ACC112 (cell line): ENCODE measurements at regions not wholly inside any gene's neighbourhood (a gene's known extent, or its start where the extent isn't known, plus 50 kb on each side); places are given as distances from the start of the nearest gene placed in this dataset.
"Not testable (repeated sequence)": the region's sequence is repeated elsewhere in the genome, so short reads cannot be mapped to it uniquely, and the experiment has no call there.

Experiments
- H2AFZ ChIP-seq: fragments of 200-600 bp; sonication (generic); one replicate; pipeline ENCODE4 v1.6.0; 2017; ENCODE audit warnings: antibody characterized with exemption, low read length; ENCODE audit not compliant: unreplicated experiment
- H3K27ac ChIP-seq: fragments of 200-600 bp; sonication (generic); 2 replicates; pipeline ENCODE4 v1.5.1; 2014; ENCODE audit warnings: low read depth, mild to moderate bottlenecking, antibody characterized with exemption, low read length, moderate library complexity
- H3K27me3 ChIP-seq: fragments of 200-600 bp; sonication (generic); 2 replicates; pipeline ENCODE4 v1.6.1; 2014; ENCODE audit warnings: mild to moderate bottlenecking, antibody characterized with exemption, low read length, moderate library complexity, mixed read lengths; ENCODE audit not compliant: insufficient read depth
- H3K36me3 ChIP-seq: fragments of 200-600 bp; sonication (generic); 2 replicates; pipeline ENCODE4 v1.6.1; 2016; ENCODE audit warnings: mild to moderate bottlenecking, antibody characterized with exemption, low read length, moderate library complexity, mixed read lengths; ENCODE audit not compliant: insufficient read depth
- H3K4me1 ChIP-seq: fragments of 200-600 bp; sonication (generic); one replicate; pipeline ENCODE4 v1.6.1; 2016; ENCODE audit warnings: low read length, mixed read lengths; ENCODE audit not compliant: insufficient read depth, unreplicated experiment, control insufficient read depth
- H3K4me3 ChIP-seq: fragments of 200-600 bp; sonication (generic); 2 replicates; pipeline ENCODE4 v1.5.1; 2014; ENCODE audit warnings: mild to moderate bottlenecking, low read depth, low read length
- H3K79me2 ChIP-seq: fragments of 200-600 bp; sonication (generic); one replicate; pipeline ENCODE4 v1.6.0; 2016; ENCODE audit warnings: low read length; ENCODE audit not compliant: control insufficient read depth, unreplicated experiment, insufficient read depth

- Histone ChIP-seq H3K27me3 (no peaks in the 10 kb centered on the region), H3K36me3 (no peaks in the 10 kb centered on the region), H3K27ac (no peak overlapping the region), H2AFZ (no peak overlapping the region), H3K4me3 (no peak overlapping the region), H3K79me2 (no peaks in the 10 kb centered on the region), H3K4me1 (no peaks in the 10 kb centered on the region)
Observed at GRCh38 chr6:76861403-76861802, 601.9 kb downstream of the HTR1B start.

GRCh38 chr6:76856065-76856464 lies 607.2 kb downstream of the HTR1B start:
- no peak overlapping the region for H3K27ac ChIP-seq
- H3K4me1 ChIP-seq, result no peaks in the 10 kb centered on the region
- no peaks in the 10 kb centered on the region for H3K27me3 ChIP-seq

GRCh38 chr6:76852776-76853175 lies 610.5 kb downstream of the HTR1B start:
- H3K27ac ChIP-seq, result no peak overlapping the region
- no peak overlapping the region for H2AFZ ChIP-seq
- H3K27me3 ChIP-seq, result no peaks in the 10 kb centered on the region
- no peaks in the 10 kb centered on the region for H3K79me2 ChIP-seq
- peak overlapping the region; percentile 37; the same call in 1 of the 2 replicates for H3K4me3 ChIP-seq
- H3K4me1 ChIP-seq, result no peaks in the 10 kb centered on the region
- no peaks in the 10 kb centered on the region for H3K36me3 ChIP-seq

More at GRCh38 chr6:76856065-76856464, 607.2 kb downstream of the HTR1B start:
- Histone ChIP-seq H3K79me2 (no peaks in the 10 kb centered on the region), H3K36me3 (no peaks in the 10 kb centered on the region), H2AFZ (no peak overlapping the region), H3K4me3 (no peak overlapping the region)

- H3K27ac ChIP-seq, H3K79me2 ChIP-seq, H3K36me3 ChIP-seq, H3K4me3 ChIP-seq, H3K4me1 ChIP-seq, H3K27me3 ChIP-seq, H2AFZ ChIP-seq: not testable (repeated sequence)
Observed at GRCh38 chr6:76849274-76849970, 613.9 kb downstream of the HTR1B start.

- Histone ChIP-seq H3K4me3 (no peak overlapping the region), H3K79me2 (no peaks in the 10 kb centered on the region)
Observed at GRCh38 chr6:76843054-76843822, 620.1 kb downstream of the HTR1B start.

GRCh38 chr6:76840865-76841264 lies 622.4 kb downstream of the HTR1B start:
- Histone ChIP-seq H3K4me3 (no peak overlapping the region), H3K4me1 (no peaks in the 10 kb centered on the region), H3K27ac (no peak overlapping the region), H3K36me3 (no peaks in the 10 kb centered on the region), H3K79me2 (no peaks in the 10 kb centered on the region), H2AFZ (no peak overlapping the region), H3K27me3 (no peaks in the 10 kb centered on the region)

More at GRCh38 chr6:76843054-76843822, 620.1 kb downstream of the HTR1B start:
- Histone ChIP-seq H3K27me3 (no peaks in the 10 kb centered on the region), H3K27ac (no peak overlapping the region), H3K36me3 (no peaks in the 10 kb centered on the region), H2AFZ (no peak overlapping the region), H3K4me1 (no peaks in the 10 kb centered on the region)

- H3K4me3 ChIP-seq, result no peak overlapping the region
- H3K36me3 ChIP-seq, result no peaks in the 10 kb centered on the region
- H3K27me3 ChIP-seq, result no peaks in the 10 kb centered on the region
- no peak overlapping the region for H2AFZ ChIP-seq
- H3K79me2 ChIP-seq, result no peaks in the 10 kb centered on the region
- no peak overlapping the region for H3K27ac ChIP-seq
- no peaks in the 10 kb centered on the region for H3K4me1 ChIP-seq
Observed at GRCh38 chr6:76840041-76840745, 623.1 kb downstream of the HTR1B start.

GRCh38 chr6:76839505-76839904 lies 623.8 kb downstream of the HTR1B start:
- Histone ChIP-seq H3K4me3 (no peak overlapping the region), H3K79me2 (no peaks in the 10 kb centered on the region), H3K27me3 (no peaks in the 10 kb centered on the region), H3K27ac (no peak overlapping the region), H2AFZ (no peak overlapping the region), H3K36me3 (no peaks in the 10 kb centered on the region), H3K4me1 (no peaks in the 10 kb centered on the region)

GRCh38 chr6:76837564-76837963 lies 625.7 kb downstream of the HTR1B start:
- Histone ChIP-seq H3K79me2 (no peaks in the 10 kb centered on the region), H3K36me3 (no peaks in the 10 kb centered on the region), H3K27me3 (no peaks in the 10 kb centered on the region), H3K4me3 (no peak overlapping the region), H3K4me1 (no peaks in the 10 kb centered on the region), H3K27ac (no peak overlapping the region), H2AFZ (no peak overlapping the region)

GRCh38 chr6:76835695-76836094 lies 627.6 kb downstream of the HTR1B start:
- no peak overlapping the region for H2AFZ ChIP-seq
- no peaks in the 10 kb centered on the region for H3K36me3 ChIP-seq
- H3K4me1 ChIP-seq, result no peaks in the 10 kb centered on the region
- H3K79me2 ChIP-seq, result no peaks in the 10 kb centered on the region
- H3K4me3 ChIP-seq, result no peak overlapping the region
- no peaks in the 10 kb centered on the region for H3K27me3 ChIP-seq
- H3K27ac ChIP-seq, result no peak overlapping the region
